ENCODE measurements at regions not wholly inside any gene's neighbourhood (a gene's known extent, or its start where the extent isn't known, plus 50 kb on each side); places are given as distances from the start of the nearest gene placed in this dataset.
"Not testable (repeated sequence)": the region's sequence is repeated elsewhere in the genome, so short reads cannot be mapped to it uniquely, and the experiment has no call there.

DNA sequence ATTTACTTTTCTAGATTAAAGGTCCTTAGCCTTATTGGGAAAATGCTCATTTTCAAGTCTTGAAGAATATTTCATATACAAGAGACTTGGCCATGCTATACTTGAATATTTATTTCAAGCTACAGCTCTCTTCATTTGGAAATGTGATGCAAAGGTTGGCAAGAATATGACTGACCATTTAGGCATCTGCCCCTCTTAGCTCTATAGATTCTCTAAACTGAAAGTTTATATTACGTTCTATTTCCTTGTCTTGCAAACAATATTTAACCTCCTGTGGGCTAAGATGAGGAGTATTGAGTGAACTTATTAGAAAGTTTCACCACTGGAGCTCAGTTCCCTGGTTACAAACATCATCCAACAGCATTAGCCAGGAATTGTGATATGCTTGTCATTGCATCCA is 593.1 kb downstream of the MAT2B start:
- DNase-seq (ENCODE audit: low read depth): no peak

DNA sequence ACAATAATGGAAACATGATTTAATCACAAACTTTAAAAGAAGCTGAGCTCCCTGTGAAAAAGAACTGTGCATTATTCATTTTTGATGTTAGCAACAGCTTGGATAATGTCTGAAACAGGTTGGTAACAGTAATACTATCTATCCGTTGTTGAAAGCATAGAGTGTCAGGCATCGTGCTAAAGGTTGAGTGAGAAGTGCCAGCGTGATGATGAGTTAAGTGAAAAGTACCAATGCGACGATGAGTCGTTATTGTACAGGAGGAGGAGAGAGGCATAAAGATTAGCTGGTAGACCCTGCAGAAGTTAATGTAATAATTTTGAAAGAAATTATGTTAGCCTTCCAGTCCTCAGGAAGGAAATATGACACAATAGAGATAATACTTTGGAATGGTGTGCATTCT is 593.6 kb downstream of the MAT2B start:
- no peak for DNase-seq (ENCODE audit: low read depth)

DNA sequence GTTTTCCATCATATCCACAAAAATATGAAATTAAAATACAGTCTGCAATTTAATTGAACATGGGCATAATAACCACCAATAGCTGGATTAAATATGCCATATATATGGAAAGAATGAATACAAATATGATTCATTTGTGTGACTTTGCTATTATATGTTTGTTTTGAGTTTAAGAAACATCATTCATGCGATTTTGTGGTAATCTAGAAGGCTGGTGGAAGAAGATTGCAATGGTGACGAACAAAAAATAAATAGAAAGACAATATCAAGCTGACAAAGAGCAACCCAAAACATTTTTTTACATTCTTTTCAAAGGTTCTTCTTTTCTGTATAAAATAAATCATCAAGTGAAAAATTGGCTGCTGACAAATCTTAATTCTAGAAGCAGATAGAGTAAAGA is 610.0 kb downstream of the MAT2B start:
- DNase-seq (ENCODE audit: low read depth): no peak

DNA sequence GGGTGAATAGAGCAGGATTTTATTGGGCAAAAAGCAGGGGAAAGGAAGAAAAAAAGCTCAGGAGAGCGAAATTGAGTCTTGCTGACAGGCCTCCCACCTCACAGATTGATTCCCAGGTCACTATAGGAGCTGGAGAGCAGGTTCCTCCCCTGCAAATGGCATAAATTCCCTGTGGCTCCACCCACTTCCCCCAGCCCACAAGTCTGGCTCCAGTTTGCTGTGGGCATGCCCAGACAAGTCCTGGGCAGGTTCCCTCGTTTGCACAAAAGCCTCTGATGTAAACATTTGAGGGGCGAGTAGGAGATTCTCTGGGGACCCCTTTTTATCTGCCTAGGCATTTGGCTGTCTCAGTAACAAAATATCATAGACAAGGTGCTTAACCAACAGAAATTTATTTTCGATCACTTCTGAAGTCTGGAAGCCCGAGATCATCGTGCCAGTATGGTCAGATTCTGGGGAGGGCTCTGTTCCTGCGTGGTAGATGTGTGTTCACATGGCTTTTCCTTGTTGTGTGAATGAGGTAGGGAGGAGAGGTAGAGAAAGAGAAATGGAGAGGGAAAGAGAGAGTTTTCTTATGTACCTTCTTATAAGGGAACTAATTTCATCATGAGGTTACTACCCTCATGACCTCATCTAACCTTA is 614.5 kb downstream of the MAT2B start:
- DNase-seq (ENCODE audit: low read depth): no peak

DNA sequence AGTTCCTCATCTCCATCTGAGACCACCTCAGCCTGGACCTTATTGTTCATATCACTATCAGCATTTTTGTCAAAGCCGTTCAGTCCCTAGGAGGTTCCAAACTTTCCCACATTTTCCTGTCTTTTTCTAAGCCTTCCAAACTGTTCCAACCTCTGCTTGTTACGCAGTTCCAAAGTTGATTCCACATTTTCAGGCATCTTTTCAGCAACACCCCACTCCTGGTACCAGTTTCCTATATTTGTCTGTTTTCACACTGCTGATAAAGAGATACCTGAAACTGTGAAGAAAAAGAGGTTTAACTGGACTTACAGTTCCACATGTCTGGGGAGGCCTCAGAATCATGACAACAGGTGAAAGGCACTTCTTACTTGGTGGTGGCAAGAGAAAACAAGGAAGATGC is 622.1 kb downstream of the MAT2B start:
- DNase-seq (ENCODE audit: low read depth): no peak

DNA sequence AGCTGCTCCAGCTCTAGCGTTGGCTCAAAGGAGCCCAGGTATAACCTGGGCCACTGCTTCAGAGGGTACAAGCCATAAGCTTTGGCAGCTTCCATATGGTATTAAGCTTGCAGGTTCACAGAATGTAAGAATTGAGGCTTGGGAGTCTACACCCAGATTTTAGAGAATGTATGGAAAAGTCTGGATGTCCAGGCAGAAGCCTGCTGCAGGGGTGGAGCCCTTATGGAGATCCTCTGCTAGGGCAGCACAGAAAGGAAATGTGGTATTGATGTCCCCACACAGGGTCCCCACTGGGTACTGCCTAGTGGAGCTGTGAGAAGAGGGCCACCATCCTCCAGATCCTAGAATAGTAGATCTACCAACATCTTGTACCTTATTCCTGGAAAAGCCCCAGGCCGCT is 626.9 kb downstream of the MAT2B start:
- no peak for DNase-seq (ENCODE audit: low read depth)

DNA sequence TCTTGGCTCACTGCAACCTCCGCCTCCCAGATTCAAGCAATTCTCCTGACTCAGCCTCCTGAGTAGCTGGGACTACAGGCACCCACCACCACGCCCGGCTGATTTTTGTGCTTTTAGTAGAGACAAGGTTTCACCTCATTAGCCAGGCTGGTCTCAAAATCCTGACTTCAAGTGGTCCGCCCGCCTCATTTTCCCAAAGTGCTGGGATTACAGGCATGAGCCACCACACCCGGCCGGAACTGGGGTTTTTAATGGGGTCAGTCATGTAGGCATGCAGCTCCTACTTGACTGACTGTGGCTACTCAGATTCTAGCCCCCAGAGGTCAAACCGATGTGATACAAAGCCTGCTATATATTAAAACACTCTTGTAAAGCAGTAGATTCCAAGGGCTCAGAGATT is 631.7 kb downstream of the MAT2B start:
- no peak for DNase-seq (ENCODE audit: low read depth)

DNA sequence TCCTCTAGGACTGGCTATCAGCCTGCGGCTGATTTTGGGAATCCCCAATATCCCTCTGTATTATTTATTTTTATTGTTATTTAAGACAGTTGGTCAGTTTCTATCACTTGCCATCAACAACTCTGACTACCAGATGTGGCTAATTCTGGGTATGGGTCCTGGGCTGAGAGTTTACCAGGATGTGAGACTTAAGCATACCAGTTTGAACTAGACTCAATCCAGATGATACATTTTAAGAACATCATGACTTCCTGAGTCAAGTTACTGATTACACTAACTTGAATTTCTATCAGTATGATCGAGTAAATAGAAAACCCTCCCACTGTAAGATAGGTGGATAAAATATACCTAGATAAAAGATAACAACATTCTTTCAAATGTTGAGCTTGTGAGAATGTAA is 634.0 kb downstream of the MAT2B start:
- DNase-seq (ENCODE audit: low read depth): no peak

DNA sequence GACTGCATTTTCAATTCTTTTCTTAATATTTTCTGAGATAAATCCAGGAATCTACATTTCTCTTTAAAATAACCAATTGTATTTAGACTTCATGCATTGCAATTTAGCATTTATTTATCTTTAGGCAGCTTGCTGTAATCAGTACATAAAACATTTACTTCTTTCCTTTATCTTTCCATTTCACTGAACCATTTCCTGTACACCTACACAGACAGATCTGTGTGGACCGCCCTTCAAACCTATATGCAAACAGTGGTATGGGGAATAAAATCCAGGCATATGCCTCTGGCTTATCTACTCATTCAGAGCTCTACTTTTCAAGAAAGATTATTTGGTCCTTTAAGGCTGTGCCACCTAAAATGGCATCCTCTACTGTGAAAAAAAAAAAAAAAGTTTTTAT is 640.0 kb downstream of the MAT2B start:
- DNase-seq (ENCODE audit: low read depth): no peak

DNA sequence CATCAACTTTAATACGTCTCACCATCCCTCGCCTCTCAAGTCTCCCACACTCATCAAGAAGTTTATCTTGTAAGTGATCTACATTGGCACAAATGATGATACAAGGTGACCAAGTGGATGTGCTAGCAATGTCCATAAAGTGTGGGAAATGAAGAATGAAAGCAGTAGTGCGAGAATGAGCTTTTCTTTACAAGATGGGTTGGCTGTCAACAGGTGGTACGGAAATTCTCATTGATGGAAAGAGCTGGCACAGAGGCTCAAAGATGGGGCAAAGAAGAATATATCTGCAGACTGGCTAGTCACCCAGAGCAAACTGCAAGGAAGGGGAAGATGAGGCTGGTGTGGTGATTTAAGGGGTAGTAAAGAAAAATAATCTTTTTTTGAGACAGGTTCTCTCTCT is 640.8 kb downstream of the MAT2B start:
- no peak for DNase-seq (ENCODE audit: low read depth)

DNA sequence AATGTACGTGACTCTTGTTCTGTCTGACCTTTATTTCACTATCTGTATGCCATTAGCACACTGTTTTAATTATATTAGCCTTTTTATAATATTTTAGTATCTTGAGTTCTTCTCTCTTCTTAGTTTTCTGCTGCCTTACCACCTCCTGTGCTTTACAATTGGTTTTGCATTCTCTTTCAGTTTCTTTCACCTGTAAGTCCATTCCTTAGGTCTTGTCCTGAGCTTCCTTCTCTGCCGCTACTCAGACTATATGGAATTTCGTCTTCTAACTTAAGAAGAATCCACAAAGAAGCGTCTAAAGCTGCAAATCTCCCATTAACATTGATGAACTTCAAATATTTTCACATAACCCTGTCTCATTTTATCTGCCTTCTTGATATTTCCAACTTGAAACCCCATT is 642.9 kb downstream of the MAT2B start:
- no peak for DNase-seq (ENCODE audit: low read depth)

DNA sequence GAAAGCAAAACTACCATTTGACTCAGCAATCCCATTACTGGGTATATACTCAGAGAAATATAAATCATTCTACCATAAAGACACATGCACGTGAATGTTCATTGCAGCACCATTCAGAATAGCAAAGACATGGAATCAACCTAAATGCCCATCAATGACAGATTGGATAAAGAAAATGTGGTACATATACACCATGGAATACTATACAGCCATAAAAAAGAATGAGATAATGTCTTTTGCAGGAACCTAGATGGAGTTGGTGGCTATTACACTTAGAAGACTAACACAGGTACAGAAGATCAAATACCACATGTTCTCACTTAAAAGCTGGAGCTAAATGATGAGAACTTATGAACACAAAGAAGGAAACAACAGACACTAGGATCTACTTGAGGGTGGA is 647.1 kb downstream of the MAT2B start:
- DNase-seq (ENCODE audit: low read depth): not testable (repeated sequence)

DNA sequence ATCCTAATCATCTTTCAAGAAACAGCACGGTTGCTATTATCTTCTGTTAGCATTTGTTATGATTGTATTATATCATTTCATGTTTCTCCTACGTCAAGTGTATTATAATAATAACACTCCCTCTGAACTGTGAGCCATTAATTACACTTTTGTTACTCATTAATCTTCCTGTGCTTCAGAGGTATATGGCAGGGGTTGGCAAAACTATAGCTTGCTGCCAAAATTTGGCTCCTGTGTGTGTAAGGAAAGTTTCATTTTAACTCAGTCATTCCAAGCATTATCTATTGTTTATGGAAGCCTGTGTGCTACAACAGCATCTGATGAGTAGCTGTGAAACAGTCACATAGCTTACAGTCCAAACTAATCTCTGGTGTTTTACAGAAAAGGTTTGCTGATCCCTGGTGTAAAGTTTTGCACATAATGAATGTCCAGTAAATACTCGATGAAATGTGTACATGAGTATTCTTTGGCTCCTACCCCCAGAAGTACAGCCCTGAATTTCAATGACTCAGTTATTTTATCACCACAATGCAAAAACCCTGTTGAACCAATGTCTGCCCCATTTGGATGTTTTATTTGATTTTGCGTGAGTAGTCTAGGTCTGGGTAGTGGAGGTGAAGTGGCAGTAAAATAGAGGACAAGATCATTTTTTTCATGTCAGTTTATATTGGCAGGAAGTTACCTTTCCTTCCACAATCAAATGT is 648.2 kb downstream of the MAT2B start:
- DNase-seq (ENCODE audit: low read depth): no peak

DNA sequence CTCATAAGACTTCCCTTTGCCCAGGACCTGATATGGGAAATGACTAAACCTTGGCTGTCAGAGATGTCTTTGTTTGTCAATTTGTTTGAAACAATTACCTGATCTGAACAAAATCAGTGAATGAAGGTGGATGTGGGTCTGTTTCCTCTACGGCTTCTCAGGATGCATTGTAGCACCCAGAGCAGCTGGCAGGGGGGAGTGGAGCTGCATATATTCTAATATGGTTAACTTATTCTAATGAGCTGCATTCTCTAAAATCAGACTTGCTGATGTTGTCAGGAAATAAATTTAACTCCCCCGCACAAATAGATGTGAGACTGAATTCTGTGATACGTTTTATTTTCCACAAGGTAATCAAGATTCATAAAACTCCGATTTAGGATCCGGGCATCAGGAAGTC is 665.4 kb downstream of the MAT2B start:
- DNase-seq (ENCODE audit: low read depth): no peak

DNA sequence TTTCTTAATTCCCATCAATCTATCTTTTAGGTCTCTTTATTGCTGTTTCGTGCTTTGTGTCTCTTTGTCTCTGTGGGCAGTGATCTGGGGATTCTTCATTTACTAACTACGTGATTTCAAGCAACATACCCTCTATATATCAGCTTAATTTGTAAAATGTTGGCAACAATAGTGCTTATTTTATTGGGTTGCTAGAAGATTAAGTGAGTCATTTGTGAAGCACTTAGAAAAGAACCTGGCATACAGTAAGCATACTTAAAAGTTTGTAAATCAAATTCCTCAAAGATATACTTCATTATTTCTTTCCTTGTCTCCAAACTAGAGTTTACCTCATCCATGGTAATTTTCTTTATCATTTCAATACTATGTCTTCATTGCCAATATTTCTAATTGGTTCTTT is 669.7 kb downstream of the MAT2B start:
- no peak for DNase-seq (ENCODE audit: low read depth)

DNA sequence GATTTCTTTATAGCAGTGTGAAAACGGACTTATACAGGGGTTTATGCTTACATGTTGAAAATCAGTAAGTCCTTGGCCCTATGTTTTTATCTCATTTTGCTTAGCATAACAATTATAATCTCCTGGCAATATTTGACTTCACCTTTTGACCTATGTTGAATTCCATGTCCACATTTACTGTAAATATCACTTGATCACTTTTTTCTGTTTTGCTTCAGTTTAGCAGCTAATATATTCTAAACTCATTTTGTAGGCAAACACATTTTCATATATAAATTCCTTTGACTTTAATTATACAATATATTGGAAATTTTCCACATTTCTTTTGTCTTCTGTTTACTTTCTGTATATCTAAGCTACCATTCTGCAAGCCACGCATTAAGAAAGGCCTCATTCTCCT is 674.0 kb downstream of the MAT2B start:
- DNase-seq (ENCODE audit: low read depth): no peak

DNA sequence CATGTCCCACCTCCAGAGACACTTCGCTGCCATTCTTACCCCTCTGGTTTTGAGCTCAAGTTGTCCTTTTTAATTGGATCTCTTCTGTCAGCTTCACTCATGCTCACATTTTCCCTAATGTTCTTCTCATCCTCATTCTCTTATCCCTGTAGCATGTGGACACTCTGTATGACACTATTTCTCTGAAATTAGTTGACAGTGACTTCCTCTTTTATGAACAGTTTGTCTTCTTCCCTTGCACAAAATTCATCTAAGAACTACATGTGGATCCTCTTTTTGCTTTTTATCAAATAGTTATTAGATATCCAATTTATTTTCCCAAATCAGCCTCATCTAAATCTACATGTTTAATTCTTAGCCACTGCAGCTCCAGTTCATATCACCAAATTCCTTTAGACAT is 676.2 kb downstream of the MAT2B start:
- DNase-seq (ENCODE audit: low read depth): no peak

DNA sequence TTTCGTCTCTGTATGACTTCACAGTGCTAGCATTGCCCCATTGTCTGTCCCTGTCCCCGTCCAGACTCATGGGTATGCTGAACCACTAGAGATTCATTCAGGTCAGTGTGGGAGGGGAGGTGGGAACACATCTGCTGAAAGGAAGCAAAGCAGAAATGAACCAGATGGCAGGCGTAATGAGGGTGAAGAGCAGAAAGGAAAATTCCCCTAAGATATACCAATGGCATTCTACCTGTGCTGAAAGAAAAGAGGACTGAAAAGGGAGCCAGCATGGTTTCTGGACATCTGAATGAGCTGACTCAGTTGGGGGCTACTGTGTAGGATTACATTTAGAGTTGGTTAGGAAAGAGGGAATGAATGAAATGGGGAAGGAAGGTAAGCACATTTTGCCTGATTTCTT is 678.7 kb downstream of the MAT2B start:
- DNase-seq (ENCODE audit: low read depth): no peak

DNA sequence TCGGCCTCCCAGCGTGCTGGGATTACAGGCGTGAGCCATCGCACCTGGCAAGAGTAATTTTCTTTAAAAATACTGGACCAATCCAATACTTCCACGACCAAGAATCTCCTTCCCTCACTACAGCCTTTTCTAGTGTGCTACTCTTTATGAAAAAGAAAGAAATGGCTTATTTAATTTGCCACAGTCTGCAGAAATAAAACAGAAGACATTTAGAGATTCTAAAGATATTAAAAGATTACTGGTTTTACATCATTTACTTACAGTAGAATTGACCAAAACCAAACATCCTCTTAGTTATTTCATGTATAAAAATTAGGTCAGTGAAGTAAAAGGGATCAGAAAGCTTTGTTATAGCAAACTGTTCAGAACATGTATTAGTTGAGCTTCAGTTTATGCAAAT is 679.6 kb downstream of the MAT2B start:
- DNase-seq (ENCODE audit: low read depth): no peak

DNA sequence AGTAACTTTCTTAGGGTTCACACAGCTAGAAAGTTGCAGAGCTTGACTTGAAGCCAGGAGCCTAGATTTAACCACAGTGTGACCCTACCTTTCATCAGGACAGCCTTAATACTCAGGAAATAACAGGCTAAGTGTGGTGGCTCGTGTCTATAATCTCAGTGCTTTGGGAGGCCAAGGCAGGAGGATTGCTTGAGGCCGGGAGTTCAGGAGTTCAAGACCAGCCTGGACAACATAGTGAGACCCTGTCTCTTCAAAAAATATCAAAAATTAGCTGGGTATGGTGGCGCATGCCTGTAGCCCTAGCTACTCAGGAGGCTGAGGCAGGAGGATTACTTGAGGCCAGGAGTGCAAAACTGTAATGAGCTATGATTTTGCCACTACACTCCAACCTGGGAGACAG is 681.1 kb downstream of the MAT2B start:
- DNase-seq (ENCODE audit: low read depth): no peak

DNA sequence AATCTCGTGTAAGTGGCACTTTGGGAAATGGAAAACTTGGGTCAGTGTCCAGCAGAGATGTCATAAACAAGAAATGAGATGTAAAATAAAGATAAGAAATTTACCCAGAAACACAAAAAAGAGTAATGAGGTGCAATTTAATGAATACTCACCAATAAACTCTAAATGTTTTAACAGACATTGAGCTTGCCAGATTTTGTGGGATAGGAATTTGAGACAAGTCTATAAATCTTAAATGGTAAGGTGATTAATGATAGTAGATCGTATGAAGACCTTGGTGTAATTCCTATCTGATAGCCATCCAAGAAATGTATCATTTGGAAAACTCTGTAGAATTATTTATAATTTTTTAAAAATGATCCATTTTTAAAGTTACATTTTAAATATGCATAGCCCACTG is 682.4 kb downstream of the MAT2B start:
- no peak for DNase-seq (ENCODE audit: low read depth)

DNA sequence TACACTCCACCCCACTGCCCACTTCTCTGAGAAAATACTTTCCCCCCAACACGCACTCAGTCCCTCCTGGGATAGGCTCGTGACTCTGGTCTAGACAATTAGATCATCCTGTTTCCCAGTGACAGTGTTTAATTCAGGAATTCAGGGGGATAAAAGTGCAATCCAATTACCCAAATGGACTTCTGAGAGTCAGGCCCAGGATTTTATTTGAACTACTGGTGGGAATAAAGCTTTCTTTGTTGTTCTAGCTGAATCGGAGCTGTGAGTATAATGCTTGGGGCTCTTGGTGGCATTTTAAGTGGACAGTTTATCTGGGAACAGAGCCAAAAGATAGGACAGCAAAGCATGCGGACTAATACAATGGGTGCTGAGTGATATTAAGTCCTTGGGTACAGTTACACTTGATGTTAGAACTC is 683.3 kb downstream of the MAT2B start:
- no peak for DNase-seq (ENCODE audit: low read depth)

DNA sequence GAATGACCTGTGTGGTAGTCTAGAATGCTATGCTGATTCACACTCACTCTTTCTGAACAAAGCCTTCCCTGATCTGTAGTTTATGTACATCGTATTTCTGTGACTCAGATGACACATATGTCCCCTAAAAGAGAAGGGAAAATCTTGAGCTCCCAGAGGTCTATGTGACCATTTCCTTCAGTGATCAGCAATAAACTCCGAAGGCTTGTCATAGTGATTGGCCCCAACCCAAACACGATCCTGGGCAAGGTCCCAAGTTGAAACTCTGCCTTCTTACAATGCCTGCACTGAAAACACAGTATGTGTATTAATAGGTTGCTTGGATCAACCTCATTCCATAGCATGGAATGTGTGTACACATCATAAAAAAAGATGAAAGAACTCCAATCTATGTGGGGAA is 685.8 kb downstream of the MAT2B start:
- DNase-seq (ENCODE audit: low read depth): no peak

DNA sequence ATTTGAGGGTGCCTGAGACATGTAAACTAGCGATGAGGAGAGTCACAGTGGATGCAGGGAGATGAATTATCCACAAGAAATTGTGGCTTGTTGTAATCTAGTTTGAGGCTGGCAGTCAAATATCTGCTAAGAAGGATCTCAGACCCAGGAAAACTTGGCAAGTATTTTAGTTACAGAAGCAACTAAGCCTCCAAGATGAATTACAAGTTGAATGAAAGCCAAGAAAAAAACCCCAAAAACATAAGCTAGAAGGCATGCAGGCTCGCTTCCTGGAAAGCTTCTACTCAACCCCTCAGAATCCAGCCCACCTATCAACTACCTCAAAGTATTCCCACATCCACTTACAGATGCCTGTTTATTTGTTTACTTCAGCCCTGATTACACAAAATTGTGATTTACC is 696.9 kb downstream of the MAT2B start:
- no peak for DNase-seq (ENCODE audit: low read depth)
